B cell (primary cell): ENCODE measurements at regions not wholly inside any gene's neighbourhood (a gene's known extent, or its start where the extent isn't known, plus 50 kb on each side); places are given as distances from the start of the nearest gene placed in this dataset.

Experiments
- CTCF ChIP-seq: fragments of 200-600 bp; IDR thresholded peaks from one replicate; pipeline ENCODE4 v1.8.0; 2022; ENCODE audit warnings: antibody characterized with exemption, mild to moderate bottlenecking
- EZH2 ChIP-seq: IDR thresholded peaks from 2 replicates; pipeline ENCODE4 v1.6.1; 2012; ENCODE audit warnings: borderline replicate concordance, low read depth, mild to moderate bottlenecking, moderate library complexity, low read length; ENCODE audit not compliant: insufficient read depth, poor library complexity, severe bottlenecking

- TF ChIP-seq CTCF (no peak), EZH2 (no peak)
These were observed 76.1 kb downstream of the MID1IP1 start for GRCh38 chrX:38877366-38877765.
